C4-2B (cell line): ENCODE measurements at regions not wholly inside any gene's neighbourhood (a gene's known extent, or its start where the extent isn't known, plus 50 kb on each side); places are given as distances from the start of the nearest gene placed in this dataset.

Source experiments
- ZFX ChIP-seq: fragments of 450-650 bp; IDR thresholded peaks from 2 replicates; pipeline ENCODE4 v1.6.1; 2017
- TF ChIP-seq, protein P1 (sequence below): fragments of 450-650 bp; conservative IDR thresholded peaks from 2 replicates; pipeline ENCODE4 v1.5.1; 2017; ENCODE audit warnings: mild to moderate bottlenecking

DNA sequence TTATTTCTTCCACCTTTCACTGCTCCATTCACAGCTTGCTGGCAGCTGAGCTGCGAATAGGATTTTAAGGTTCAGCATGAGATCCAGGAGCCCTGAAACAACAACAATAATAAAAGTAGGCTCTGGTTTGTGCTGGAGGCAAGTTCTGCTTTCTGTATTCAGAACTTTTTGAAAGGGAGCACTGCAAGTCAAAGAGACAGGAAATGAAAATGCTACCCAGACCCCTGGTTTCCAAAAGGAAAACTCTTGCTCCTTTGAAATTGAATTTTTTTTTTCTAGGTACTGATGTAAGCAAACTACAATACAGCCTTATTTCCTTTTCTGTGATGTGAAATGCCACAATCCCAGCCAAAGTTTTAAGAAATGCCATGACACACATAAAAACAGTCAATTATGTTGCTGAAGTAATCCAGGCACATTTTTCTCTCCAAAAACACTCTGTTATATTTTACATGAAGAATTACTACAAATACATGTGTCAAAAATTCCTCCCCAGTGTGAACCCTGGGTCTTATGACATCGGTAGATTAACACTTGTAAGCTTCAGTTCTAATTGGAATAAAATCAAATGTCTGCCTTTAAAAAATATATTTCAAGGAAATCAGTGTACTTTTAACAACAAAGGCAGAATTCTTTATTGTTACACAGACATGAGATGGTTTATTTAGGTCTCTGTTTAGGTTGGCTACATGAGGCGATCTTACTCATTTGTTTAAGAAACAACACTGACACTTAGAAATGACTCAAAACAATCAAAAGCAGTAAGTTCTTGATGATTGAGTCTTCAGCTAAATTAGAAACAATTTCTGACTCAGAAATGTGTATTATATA lies 656.7 kb downstream of the EPHA7 start:
- TF ChIP-seq, protein P1, sequence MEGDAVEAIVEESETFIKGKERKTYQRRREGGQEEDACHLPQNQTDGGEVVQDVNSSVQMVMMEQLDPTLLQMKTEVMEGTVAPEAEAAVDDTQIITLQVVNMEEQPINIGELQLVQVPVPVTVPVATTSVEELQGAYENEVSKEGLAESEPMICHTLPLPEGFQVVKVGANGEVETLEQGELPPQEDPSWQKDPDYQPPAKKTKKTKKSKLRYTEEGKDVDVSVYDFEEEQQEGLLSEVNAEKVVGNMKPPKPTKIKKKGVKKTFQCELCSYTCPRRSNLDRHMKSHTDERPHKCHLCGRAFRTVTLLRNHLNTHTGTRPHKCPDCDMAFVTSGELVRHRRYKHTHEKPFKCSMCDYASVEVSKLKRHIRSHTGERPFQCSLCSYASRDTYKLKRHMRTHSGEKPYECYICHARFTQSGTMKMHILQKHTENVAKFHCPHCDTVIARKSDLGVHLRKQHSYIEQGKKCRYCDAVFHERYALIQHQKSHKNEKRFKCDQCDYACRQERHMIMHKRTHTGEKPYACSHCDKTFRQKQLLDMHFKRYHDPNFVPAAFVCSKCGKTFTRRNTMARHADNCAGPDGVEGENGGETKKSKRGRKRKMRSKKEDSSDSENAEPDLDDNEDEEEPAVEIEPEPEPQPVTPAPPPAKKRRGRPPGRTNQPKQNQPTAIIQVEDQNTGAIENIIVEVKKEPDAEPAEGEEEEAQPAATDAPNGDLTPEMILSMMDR: no peak
- no peak for TF ChIP-seq ZFX
